ENCODE measurements at regions not wholly inside any gene's neighbourhood (a gene's known extent, or its start where the extent isn't known, plus 50 kb on each side); places are given as distances from the start of the nearest gene placed in this dataset.

- no peak for DNase-seq
Measured at GRCh38 chr4:41391271-41391670, 134.5 kb downstream of the UCHL1 start.

GRCh38 chr4:41394481-41394894, 137.8 kb downstream of the UCHL1 start:
- DNase-seq: no peak

- DNase-seq: no peak
Measured at GRCh38 chr4:41396214-41396613, 139.5 kb downstream of the UCHL1 start.

GRCh38 chr4:41396869-41397268, 140.1 kb downstream of the UCHL1 start:
- DNase-seq: no peak

GRCh38 chr4:41399231-41399630, 138.7 kb upstream of the LIMCH1 start:
- DNase-seq: no peak

GRCh38 chr4:41400296-41400695, 137.7 kb upstream of the LIMCH1 start:
- DNase-seq: no peak

GRCh38 chr4:41405464-41406112, 132.4 kb upstream of the LIMCH1 start:
- DNase-seq: no peak

- no peak for DNase-seq
Measured at GRCh38 chr4:41406113-41406516, 131.8 kb upstream of the LIMCH1 start.

- DNase-seq: no peak
Measured at GRCh38 chr4:41408150-41408549, 129.8 kb upstream of the LIMCH1 start.

GRCh38 chr4:41408859-41409593, 128.9 kb upstream of the LIMCH1 start:
- no peak for DNase-seq

- DNase-seq: no peak
Measured at GRCh38 chr4:41409594-41409895, 128.4 kb upstream of the LIMCH1 start.

- DNase-seq: no peak
Measured at GRCh38 chr4:41410049-41410448, 127.9 kb upstream of the LIMCH1 start.

GRCh38 chr4:41413670-41414411, 124.1 kb upstream of the LIMCH1 start:
- no peak for DNase-seq

- no peak for DNase-seq
Measured at GRCh38 chr4:41414412-41414779, 123.6 kb upstream of the LIMCH1 start.

- no peak for DNase-seq
Measured at GRCh38 chr4:41418444-41418843, 119.5 kb upstream of the LIMCH1 start.

GRCh38 chr4:41420541-41420940, 117.4 kb upstream of the LIMCH1 start:
- no peak for DNase-seq

- no peak for DNase-seq
Measured at GRCh38 chr4:41423117-41423516, 114.8 kb upstream of the LIMCH1 start.

- DNase-seq: no peak
Measured at GRCh38 chr4:41424522-41424921, 113.4 kb upstream of the LIMCH1 start.

GRCh38 chr4:41425650-41426049, 112.3 kb upstream of the LIMCH1 start:
- DNase-seq: no peak

- DNase-seq: no peak
Measured at GRCh38 chr4:41426539-41426938, 111.4 kb upstream of the LIMCH1 start.

GRCh38 chr4:41427306-41427882, 110.6 kb upstream of the LIMCH1 start:
- DNase-seq: no peak

GRCh38 chr4:41427931-41428600, 109.9 kb upstream of the LIMCH1 start:
- no peak for DNase-seq

- DNase-seq: peak; percentile 23
Measured at GRCh38 chr4:41428601-41429279, 109.2 kb upstream of the LIMCH1 start.

All from NCI-H1092 treated with DMSO at 0.1 percent for 48 hours (cell line).